ENCODE measurements at regions not wholly inside any gene's neighbourhood (a gene's known extent, or its start where the extent isn't known, plus 50 kb on each side); places are given as distances from the start of the nearest gene placed in this dataset.

- H3K36me3 ChIP-seq (replicated peaks in 1 of 2) = no peaks in the 10 kb centered on the region
- intact Hi-C loops (cut with DNase I) = loop anchor here in 1 of 2 donors (10.0 kb wide), 1 partner anchor 314 kb away; no protein-coding TSS in a partner anchor
- no peak for DNase-seq
- peaks cover 19 to 45% of the 10 kb centered on the region in 2 donors for H3K4me1 ChIP-seq (replicated peaks in 1 of 2)
- TF ChIP-seq, protein P1, sequence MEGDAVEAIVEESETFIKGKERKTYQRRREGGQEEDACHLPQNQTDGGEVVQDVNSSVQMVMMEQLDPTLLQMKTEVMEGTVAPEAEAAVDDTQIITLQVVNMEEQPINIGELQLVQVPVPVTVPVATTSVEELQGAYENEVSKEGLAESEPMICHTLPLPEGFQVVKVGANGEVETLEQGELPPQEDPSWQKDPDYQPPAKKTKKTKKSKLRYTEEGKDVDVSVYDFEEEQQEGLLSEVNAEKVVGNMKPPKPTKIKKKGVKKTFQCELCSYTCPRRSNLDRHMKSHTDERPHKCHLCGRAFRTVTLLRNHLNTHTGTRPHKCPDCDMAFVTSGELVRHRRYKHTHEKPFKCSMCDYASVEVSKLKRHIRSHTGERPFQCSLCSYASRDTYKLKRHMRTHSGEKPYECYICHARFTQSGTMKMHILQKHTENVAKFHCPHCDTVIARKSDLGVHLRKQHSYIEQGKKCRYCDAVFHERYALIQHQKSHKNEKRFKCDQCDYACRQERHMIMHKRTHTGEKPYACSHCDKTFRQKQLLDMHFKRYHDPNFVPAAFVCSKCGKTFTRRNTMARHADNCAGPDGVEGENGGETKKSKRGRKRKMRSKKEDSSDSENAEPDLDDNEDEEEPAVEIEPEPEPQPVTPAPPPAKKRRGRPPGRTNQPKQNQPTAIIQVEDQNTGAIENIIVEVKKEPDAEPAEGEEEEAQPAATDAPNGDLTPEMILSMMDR (IDR thresholded peaks at IDR 0.05) = no peak
- TF ChIP-seq POLR2A (IDR thresholded peaks at IDR 0.05) = no peak
- 89 to 91% (median 89%) methylated on average over 6 of the region's 6 CpGs for WGBS, 4 donors
- H3K27ac ChIP-seq = peak overlapping the region in 3 of 5 donors; percentile 36 to 75 (median 64)
- H3K9me3 ChIP-seq (replicated peaks in 1 of 3) = no peaks in the 10 kb centered on the region
- no peaks in the 10 kb centered on the region for H3K27me3 ChIP-seq
- no peak overlapping the region for H3K4me3 ChIP-seq
Measured at GRCh38 chr2:12178289-12179080, 432.1 kb downstream of the LPIN1 start.

GRCh38 chr2:12180031-12180430, 433.6 kb downstream of the LPIN1 start:
- 18 to 37% (median 23%) methylated on average over 2 of the region's 2 CpGs for WGBS, 4 donors
- DNase-seq = no peak
- TF ChIP-seq, protein P1 (IDR thresholded peaks at IDR 0.05) = no peak
- no peak for TF ChIP-seq POLR2A (IDR thresholded peaks at IDR 0.05)

GRCh38 chr2:12183032-12183645, 436.7 kb downstream of the LPIN1 start:
- Histone ChIP-seq H3K27me3 (no peaks in the 10 kb centered on the region), H3K4me3 (no peak overlapping the region), H3K4me1 (replicated peaks in 1 of 2) (peaks cover 7 to 27% of the 10 kb centered on the region in 2 donors), H3K27ac (no peak overlapping the region), H3K36me3 (replicated peaks in 1 of 2) (no peaks in the 10 kb centered on the region), H3K9me3 (replicated peaks in 1 of 3) (no peaks in the 10 kb centered on the region)
- TF ChIP-seq POLR2A (IDR thresholded peaks at IDR 0.05) = no peak
- TF ChIP-seq, protein P1 (IDR thresholded peaks at IDR 0.05) = no peak
- no peak for DNase-seq
- intact Hi-C loops (cut with DNase I) = no loop called here
- WGBS, 4 donors = 63 to 75% (median 66%) methylated on average over 3 of the region's 3 CpGs

More at GRCh38 chr2:12180031-12180430, 433.6 kb downstream of the LPIN1 start:
- Histone ChIP-seq H3K4me3 (no peak overlapping the region), H3K27ac (no peak overlapping the region), H3K27me3 (no peaks in the 10 kb centered on the region), H3K36me3 (replicated peaks in 1 of 2) (no peaks in the 10 kb centered on the region), H3K9me3 (replicated peaks in 1 of 3) (no peaks in the 10 kb centered on the region), H3K4me1 (replicated peaks in 1 of 2) (peaks cover 19 to 45% of the 10 kb centered on the region in 2 donors)
- intact Hi-C loops (cut with DNase I) = no loop called here

DNA sequence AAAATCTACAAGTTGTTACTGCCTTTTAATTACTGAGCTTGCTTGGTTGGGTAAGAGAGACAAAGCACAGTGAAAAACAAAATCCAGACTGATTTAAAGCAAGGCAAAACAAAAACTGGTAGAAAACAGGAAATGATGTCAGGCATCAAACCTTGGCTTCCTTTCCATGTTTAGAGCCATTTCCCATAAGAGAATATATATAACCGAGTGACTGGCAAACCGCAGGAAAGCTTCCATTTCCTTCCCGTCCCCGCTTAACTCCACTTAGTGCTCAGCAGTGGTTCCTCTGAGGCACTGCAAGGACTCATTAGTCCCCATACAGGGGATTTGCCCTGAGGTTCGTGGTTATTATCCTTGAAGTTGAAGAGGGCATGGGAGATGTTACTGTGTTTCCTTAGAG, 446.3 kb downstream of the LPIN1 start:
- Histone ChIP-seq H3K4me1 (replicated peaks in 1 of 2) (no peaks in the 10 kb centered on the region), H3K36me3 (replicated peaks in 1 of 2) (no peaks in the 10 kb centered on the region), H3K4me3 (no peak overlapping the region), H3K9me3 (replicated peaks in 1 of 3) (no peaks in the 10 kb centered on the region), H3K27me3 (no peaks in the 10 kb centered on the region), H3K27ac (peak overlapping the region in 2 of 5 donors; percentile 48 to 59)
- peak in 3 of 7 donors; percentile 22 to 45 (median 26) for DNase-seq
- intact Hi-C loops (cut with DNase I) = no loop called here
- 58 to 71% (median 65%) methylated on average over 5 of the region's 5 CpGs for WGBS, 4 donors
- TF ChIP-seq, protein P1 (IDR thresholded peaks at IDR 0.05) = no peak
- no peak for TF ChIP-seq POLR2A (IDR thresholded peaks at IDR 0.05)
